HL-60 (cell line): ENCODE measurements at regions not wholly inside any gene's neighbourhood (a gene's known extent, or its start where the extent isn't known, plus 50 kb on each side); places are given as distances from the start of the nearest gene placed in this dataset.

Experiments used
- DNase-seq, 2 experiments: peaks; one replicate each; pipeline ENCODE4 v3.0.0-alpha.2; 2010 to 2020; ENCODE audit warnings: low read depth in 1 of 2, low spot score in 1 of 2
- H3K27ac ChIP-seq: fragments of 250-450 bp; sonication (Bioruptor Pico); replicated peaks from 2 replicates; pipeline ENCODE4 v1.5.1; 2020; ENCODE audit warnings: mild to moderate bottlenecking, moderate library complexity
- H3K27me3 ChIP-seq: fragments of 250-450 bp; sonication (Bioruptor Pico); 2 replicates; pipeline ENCODE4 v1.5.1; 2021; ENCODE audit warnings: mild to moderate bottlenecking, moderate library complexity; ENCODE audit not compliant: insufficient read depth, poor library complexity, severe bottlenecking
- H3K4me3 ChIP-seq: replicated peaks from 2 replicates; pipeline ENCODE4 v1.5.1; 2011; ENCODE audit warnings: mild to moderate bottlenecking, control low read depth, low read length; ENCODE audit not compliant: insufficient read depth
- GABPA ChIP-seq: IDR thresholded peaks from 2 replicates; pipeline ENCODE4 v1.6.1; 2012; ENCODE audit warnings: low read depth
- POLR2AphosphoS5 ChIP-seq: IDR thresholded peaks from 2 replicates; pipeline ENCODE4 v1.6.1; 2012; ENCODE audit warnings: low read depth
- SPI1 ChIP-seq: IDR thresholded peaks from 2 replicates; pipeline ENCODE4 v1.6.1; 2012; ENCODE audit warnings: low read depth, mild to moderate bottlenecking, borderline replicate concordance
- TF ChIP-seq, protein P1 (sequence below): IDR thresholded peaks from one replicate; pipeline ENCODE4 v1.5.1; 2011; ENCODE audit warnings: low read length, control low read depth, inconsistent platforms; ENCODE audit not compliant: insufficient read depth
- TF ChIP-seq, protein P2 (sequence below): IDR thresholded peaks from 2 replicates; pipeline ENCODE4 v1.6.1; 2012; ENCODE audit warnings: low read depth; ENCODE audit not compliant: insufficient replicate concordance

DNA sequence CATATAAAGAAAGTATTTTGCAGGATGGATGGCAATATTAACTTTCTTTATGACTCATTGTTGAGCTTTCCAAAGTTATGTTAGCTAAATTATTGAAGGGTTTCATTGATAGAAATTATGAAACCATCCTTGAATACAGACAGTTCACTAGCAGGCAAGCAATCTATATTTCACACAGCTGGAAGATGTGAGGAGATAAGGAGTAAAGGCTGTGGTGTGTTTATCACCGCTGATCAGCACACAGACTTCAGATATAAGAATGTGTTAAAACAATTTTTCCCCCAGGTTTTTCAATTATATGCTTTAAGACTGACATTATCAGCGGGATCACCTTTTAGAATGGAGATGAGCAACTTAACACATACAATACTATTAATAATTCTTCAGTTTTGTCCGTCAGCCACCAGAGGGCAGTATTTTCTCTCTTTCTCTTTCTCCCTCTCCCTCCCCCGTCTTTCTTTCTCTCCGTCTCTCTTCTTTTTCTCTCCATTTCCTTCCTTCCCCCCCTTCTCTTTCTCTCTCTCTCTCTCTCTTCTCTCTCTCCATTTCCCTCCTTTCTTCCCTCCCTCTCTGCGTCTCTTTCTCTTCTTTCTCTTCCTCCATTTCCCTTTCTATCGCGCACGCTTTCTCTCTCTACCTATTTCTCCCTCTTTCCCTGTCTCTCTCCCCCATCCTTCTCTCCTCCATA is 62.9 kb upstream of the FAM171A1 start:
- no peak for TF ChIP-seq GABPA
- TF ChIP-seq, protein P1, sequence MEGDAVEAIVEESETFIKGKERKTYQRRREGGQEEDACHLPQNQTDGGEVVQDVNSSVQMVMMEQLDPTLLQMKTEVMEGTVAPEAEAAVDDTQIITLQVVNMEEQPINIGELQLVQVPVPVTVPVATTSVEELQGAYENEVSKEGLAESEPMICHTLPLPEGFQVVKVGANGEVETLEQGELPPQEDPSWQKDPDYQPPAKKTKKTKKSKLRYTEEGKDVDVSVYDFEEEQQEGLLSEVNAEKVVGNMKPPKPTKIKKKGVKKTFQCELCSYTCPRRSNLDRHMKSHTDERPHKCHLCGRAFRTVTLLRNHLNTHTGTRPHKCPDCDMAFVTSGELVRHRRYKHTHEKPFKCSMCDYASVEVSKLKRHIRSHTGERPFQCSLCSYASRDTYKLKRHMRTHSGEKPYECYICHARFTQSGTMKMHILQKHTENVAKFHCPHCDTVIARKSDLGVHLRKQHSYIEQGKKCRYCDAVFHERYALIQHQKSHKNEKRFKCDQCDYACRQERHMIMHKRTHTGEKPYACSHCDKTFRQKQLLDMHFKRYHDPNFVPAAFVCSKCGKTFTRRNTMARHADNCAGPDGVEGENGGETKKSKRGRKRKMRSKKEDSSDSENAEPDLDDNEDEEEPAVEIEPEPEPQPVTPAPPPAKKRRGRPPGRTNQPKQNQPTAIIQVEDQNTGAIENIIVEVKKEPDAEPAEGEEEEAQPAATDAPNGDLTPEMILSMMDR = peak; percentile 3
- TF ChIP-seq POLR2AphosphoS5 = no peak
- no peak for TF ChIP-seq SPI1
- TF ChIP-seq, protein P2, sequence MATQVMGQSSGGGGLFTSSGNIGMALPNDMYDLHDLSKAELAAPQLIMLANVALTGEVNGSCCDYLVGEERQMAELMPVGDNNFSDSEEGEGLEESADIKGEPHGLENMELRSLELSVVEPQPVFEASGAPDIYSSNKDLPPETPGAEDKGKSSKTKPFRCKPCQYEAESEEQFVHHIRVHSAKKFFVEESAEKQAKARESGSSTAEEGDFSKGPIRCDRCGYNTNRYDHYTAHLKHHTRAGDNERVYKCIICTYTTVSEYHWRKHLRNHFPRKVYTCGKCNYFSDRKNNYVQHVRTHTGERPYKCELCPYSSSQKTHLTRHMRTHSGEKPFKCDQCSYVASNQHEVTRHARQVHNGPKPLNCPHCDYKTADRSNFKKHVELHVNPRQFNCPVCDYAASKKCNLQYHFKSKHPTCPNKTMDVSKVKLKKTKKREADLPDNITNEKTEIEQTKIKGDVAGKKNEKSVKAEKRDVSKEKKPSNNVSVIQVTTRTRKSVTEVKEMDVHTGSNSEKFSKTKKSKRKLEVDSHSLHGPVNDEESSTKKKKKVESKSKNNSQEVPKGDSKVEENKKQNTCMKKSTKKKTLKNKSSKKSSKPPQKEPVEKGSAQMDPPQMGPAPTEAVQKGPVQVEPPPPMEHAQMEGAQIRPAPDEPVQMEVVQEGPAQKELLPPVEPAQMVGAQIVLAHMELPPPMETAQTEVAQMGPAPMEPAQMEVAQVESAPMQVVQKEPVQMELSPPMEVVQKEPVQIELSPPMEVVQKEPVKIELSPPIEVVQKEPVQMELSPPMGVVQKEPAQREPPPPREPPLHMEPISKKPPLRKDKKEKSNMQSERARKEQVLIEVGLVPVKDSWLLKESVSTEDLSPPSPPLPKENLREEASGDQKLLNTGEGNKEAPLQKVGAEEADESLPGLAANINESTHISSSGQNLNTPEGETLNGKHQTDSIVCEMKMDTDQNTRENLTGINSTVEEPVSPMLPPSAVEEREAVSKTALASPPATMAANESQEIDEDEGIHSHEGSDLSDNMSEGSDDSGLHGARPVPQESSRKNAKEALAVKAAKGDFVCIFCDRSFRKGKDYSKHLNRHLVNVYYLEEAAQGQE = no peak
- Histone ChIP-seq H3K27ac (no peak overlapping the region), H3K27me3 (no peaks in the 10 kb centered on the region), H3K4me3 (no peak overlapping the region)
- DNase-seq = peak in 1 of 2 experiments; percentile 1

DNA sequence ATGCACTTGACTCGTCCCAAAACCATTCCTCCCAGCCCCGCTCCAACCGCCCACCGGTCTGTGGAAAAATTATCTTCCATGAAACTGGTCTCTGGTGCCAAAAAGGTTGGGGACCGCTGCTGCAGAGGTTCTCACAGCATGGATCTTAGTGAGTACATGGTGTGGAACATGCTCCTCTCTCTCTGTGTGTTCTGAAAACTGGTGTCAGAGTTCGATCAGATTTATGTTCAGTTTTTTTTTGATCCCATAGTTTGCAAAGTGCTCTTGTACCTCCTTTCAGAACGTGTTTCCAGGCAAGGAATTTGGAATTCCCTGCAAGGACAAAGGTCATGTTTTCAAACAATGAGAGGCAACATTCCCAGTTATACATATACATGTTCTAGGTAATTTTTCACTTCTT is 61.2 kb upstream of the FAM171A1 start:
- no peaks in the 10 kb centered on the region for H3K27me3 ChIP-seq
- DNase-seq = no peak

DNA sequence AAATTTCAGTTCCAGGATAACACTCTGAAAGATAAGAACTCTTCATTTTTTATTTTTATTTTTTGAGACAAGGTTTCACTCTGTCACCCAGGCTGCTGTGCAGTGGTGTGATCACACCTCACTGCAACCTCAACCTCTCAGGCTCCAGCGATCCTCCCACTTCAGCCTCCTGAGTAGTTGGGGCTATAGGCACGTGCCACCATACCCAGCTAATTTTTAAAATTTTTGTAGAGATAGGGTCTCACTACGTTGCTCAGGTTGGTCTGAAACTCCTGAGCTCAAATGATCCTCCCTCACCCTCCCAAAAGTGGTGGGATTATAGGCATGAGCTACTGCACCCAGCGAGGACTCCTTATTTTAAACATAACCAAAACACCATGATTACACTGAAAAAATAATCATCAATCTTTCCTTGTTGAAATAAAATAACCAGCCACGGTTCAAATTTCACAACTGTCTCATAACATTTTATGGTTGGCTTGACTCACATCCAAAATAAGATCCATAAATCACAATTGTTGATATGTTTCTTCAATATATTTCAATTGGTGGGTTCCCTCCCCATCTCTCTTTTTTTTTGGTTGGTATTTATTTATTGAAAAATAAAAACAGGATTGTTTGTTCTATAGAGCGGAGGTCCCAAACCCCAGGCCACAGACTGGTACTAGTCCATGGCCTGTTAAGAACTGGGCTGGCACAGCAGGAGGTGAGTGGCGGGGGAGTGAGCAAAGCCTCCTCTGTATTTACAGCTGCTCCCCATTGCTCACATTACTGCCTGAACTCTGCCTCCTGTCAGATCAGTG is 60.1 kb upstream of the FAM171A1 start:
- Histone ChIP-seq H3K4me3 (no peak overlapping the region), H3K27ac (no peak overlapping the region), H3K27me3 (no peaks in the 10 kb centered on the region)
- no peak for TF ChIP-seq POLR2AphosphoS5
- TF ChIP-seq SPI1 = no peak
- TF ChIP-seq, protein P2 = no peak
- no peak for TF ChIP-seq GABPA
- TF ChIP-seq, protein P1 = no peak
- DNase-seq = no peak

More for the DNA sequence above, 61.2 kb upstream of the FAM171A1 start:
- TF ChIP-seq POLR2AphosphoS5 = no peak
- TF ChIP-seq GABPA = no peak
- TF ChIP-seq, protein P2 = no peak
- TF ChIP-seq, protein P1 = no peak
- no peak for TF ChIP-seq SPI1
- Histone ChIP-seq H3K4me3 (no peak overlapping the region), H3K27ac (no peak overlapping the region)
